ENCODE measurements at regions not wholly inside any gene's neighbourhood (a gene's known extent, or its start where the extent isn't known, plus 50 kb on each side); places are given as distances from the start of the nearest gene placed in this dataset.
"Not testable (repeated sequence)": the region's sequence is repeated elsewhere in the genome, so short reads cannot be mapped to it uniquely, and the experiment has no call there.

GRCh38 chr16:88262858-88263563, 119.7 kb upstream of the ZNF469 start:
- not testable (repeated sequence) for H3K4me2 ChIP-seq (ENCODE audit: insufficient read depth, low read length, poor library complexity, severe bottlenecking); H3K27me3 ChIP-seq (ENCODE audit: control insufficient read depth in 3 of 3, insufficient read depth in 3 of 3, low read depth in 1 of 3, low read length in 3 of 3); H3K9me3 ChIP-seq (replicated peaks in 1 of 2; ENCODE audit: control insufficient read depth in 2 of 2, insufficient read depth in 1 of 2, low read depth in 1 of 2, low read length in 2 of 2); H3K36me3 ChIP-seq (replicated peaks in 1 of 2; ENCODE audit: control insufficient read depth in 2 of 2, insufficient read depth in 2 of 2, low read length in 2 of 2); H3K27ac ChIP-seq (replicated peaks; ENCODE audit: low read length); H2AFZ ChIP-seq (ENCODE audit: low read length); H3K4ac ChIP-seq (ENCODE audit: low read length); H3K4me3 ChIP-seq (ENCODE audit: low read length in 2 of 2); H3K9ac ChIP-seq (ENCODE audit: low read depth, low read length, poor library complexity); DNase-seq (ENCODE audit: low spot score); H2BK5ac ChIP-seq (ENCODE audit: low read length); H3K14ac ChIP-seq (ENCODE audit: low read length); H3K23ac ChIP-seq (ENCODE audit: low read depth, low read length, poor library complexity); H2BK120ac ChIP-seq (ENCODE audit: low read depth, low read length); H4K8ac ChIP-seq (ENCODE audit: low read depth, low read length); H3K18ac ChIP-seq (ENCODE audit: low read length); H2BK12ac ChIP-seq (ENCODE audit: low read length); H3K79me1 ChIP-seq (ENCODE audit: low read depth, low read length); H4K91ac ChIP-seq (ENCODE audit: low read depth, low read length, poor library complexity)
- WGBS, 2 donors (ENCODE audit: extremely low coverage in 2 of 2, insufficient read length in 2 of 2, insufficient replicate concordance in 1 of 2) = no CpG with 5 or more reads among the region's 34 CpGs
- peak overlapping the region; percentile 75 for H2BK15ac ChIP-seq (ENCODE audit: low read length)
- peak overlapping the region; percentile 46 for H2AK5ac ChIP-seq (ENCODE audit: low read depth, low read length)
- H3K4me1 ChIP-seq (ENCODE audit: control insufficient read depth in 2 of 2, insufficient read depth in 1 of 2, low read depth in 1 of 2, low read length in 2 of 2) = peaks cover 0 to 13% of the 10 kb centered on the region in 2 donors

- H4K91ac ChIP-seq (ENCODE audit: low read depth, low read length, poor library complexity); DNase-seq (ENCODE audit: low spot score); H3K79me1 ChIP-seq (ENCODE audit: low read depth, low read length); H3K4ac ChIP-seq (ENCODE audit: low read length); H3K4me3 ChIP-seq (ENCODE audit: low read length in 2 of 2); H2BK15ac ChIP-seq (ENCODE audit: low read length); H3K36me3 ChIP-seq (replicated peaks in 1 of 2; ENCODE audit: control insufficient read depth in 2 of 2, insufficient read depth in 2 of 2, low read length in 2 of 2); H3K9me3 ChIP-seq (replicated peaks in 1 of 2; ENCODE audit: control insufficient read depth in 2 of 2, insufficient read depth in 1 of 2, low read depth in 1 of 2, low read length in 2 of 2); H2AFZ ChIP-seq (ENCODE audit: low read length); H4K8ac ChIP-seq (ENCODE audit: low read depth, low read length); H3K9ac ChIP-seq (ENCODE audit: low read depth, low read length, poor library complexity); H3K27ac ChIP-seq (replicated peaks; ENCODE audit: low read length); H3K4me2 ChIP-seq (ENCODE audit: insufficient read depth, low read length, poor library complexity, severe bottlenecking); H3K4me1 ChIP-seq (ENCODE audit: control insufficient read depth in 2 of 2, insufficient read depth in 1 of 2, low read depth in 1 of 2, low read length in 2 of 2); H2BK12ac ChIP-seq (ENCODE audit: low read length); H2BK5ac ChIP-seq (ENCODE audit: low read length); H2BK120ac ChIP-seq (ENCODE audit: low read depth, low read length); H3K27me3 ChIP-seq (ENCODE audit: control insufficient read depth in 3 of 3, insufficient read depth in 3 of 3, low read depth in 1 of 3, low read length in 3 of 3): not testable (repeated sequence)
- WGBS, 2 donors (ENCODE audit: extremely low coverage in 2 of 2, insufficient read length in 2 of 2, insufficient replicate concordance in 1 of 2) = no CpG with 5 or more reads among the region's 17 CpGs
- Histone ChIP-seq H3K23ac (ENCODE audit: low read depth, low read length, poor library complexity) (peak overlapping the region; percentile 43), H3K18ac (ENCODE audit: low read length) (peak overlapping the region; percentile 80), H3K14ac (ENCODE audit: low read length) (peak overlapping the region; percentile 38), H2AK5ac (ENCODE audit: low read depth, low read length) (peak overlapping the region; percentile 46)
Measured at GRCh38 chr16:88263681-88264287, 119.0 kb upstream of the ZNF469 start.

GRCh38 chr16:88264641-88265285, 118.0 kb upstream of the ZNF469 start:
- peak overlapping the region; percentile 84 for H2BK12ac ChIP-seq (ENCODE audit: low read length)
- peak overlapping the region; percentile 64 for H2AFZ ChIP-seq (ENCODE audit: low read length)
- no peak overlapping the region for H3K4me2 ChIP-seq (ENCODE audit: insufficient read depth, low read length, poor library complexity, severe bottlenecking)
- peak; percentile 18 for DNase-seq (ENCODE audit: low spot score)
- H3K4ac ChIP-seq (ENCODE audit: low read length) = no peak overlapping the region
- no peaks in the 10 kb centered on the region for H3K36me3 ChIP-seq (replicated peaks in 1 of 2; ENCODE audit: control insufficient read depth in 2 of 2, insufficient read depth in 2 of 2, low read length in 2 of 2)
- H3K79me1 ChIP-seq (ENCODE audit: low read depth, low read length) = peaks cover 2% of the 10 kb centered on the region
- peaks cover 0 to 8% of the 10 kb centered on the region in 2 donors for H3K4me1 ChIP-seq (ENCODE audit: control insufficient read depth in 2 of 2, insufficient read depth in 1 of 2, low read depth in 1 of 2, low read length in 2 of 2)
- H3K27ac ChIP-seq (replicated peaks; ENCODE audit: low read length) = no peak overlapping the region
- H4K91ac ChIP-seq (ENCODE audit: low read depth, low read length, poor library complexity) = peak overlapping the region; percentile 85
- no peaks in the 10 kb centered on the region for H3K9me3 ChIP-seq (replicated peaks in 1 of 2; ENCODE audit: control insufficient read depth in 2 of 2, insufficient read depth in 1 of 2, low read depth in 1 of 2, low read length in 2 of 2)
- peak overlapping the region; percentile 76 for H2BK120ac ChIP-seq (ENCODE audit: low read depth, low read length)
- peak overlapping the region; percentile 80 for H3K23ac ChIP-seq (ENCODE audit: low read depth, low read length, poor library complexity)
- peak overlapping the region in 1 of 2 donors; percentile 28 for H3K4me3 ChIP-seq (ENCODE audit: low read length in 2 of 2)
- H3K14ac ChIP-seq (ENCODE audit: low read length) = no peak overlapping the region
- peak overlapping the region; percentile 81 for H3K9ac ChIP-seq (ENCODE audit: low read depth, low read length, poor library complexity)
- H2AK5ac ChIP-seq (ENCODE audit: low read depth, low read length) = peak overlapping the region; percentile 96
- H2BK15ac ChIP-seq (ENCODE audit: low read length) = peak overlapping the region; percentile 92
- H3K18ac ChIP-seq (ENCODE audit: low read length) = peak overlapping the region; percentile 76
- H2BK5ac ChIP-seq (ENCODE audit: low read length) = no peak overlapping the region
- H3K27me3 ChIP-seq (ENCODE audit: control insufficient read depth in 3 of 3, insufficient read depth in 3 of 3, low read depth in 1 of 3, low read length in 3 of 3) = peaks cover 0 to 7% (median 0%) of the 10 kb centered on the region in 3 experiments
- peak overlapping the region; percentile 96 for H4K8ac ChIP-seq (ENCODE audit: low read depth, low read length)
- WGBS, 2 donors (ENCODE audit: extremely low coverage in 2 of 2, insufficient read length in 2 of 2, insufficient replicate concordance in 1 of 2) = no CpG with 5 or more reads among the region's 30 CpGs

All from neuronal stem cell (in vitro differentiated cells).